ENCODE measurements at regions not wholly inside any gene's neighbourhood (a gene's known extent, or its start where the extent isn't known, plus 50 kb on each side); places are given as distances from the start of the nearest gene placed in this dataset.

DNA sequence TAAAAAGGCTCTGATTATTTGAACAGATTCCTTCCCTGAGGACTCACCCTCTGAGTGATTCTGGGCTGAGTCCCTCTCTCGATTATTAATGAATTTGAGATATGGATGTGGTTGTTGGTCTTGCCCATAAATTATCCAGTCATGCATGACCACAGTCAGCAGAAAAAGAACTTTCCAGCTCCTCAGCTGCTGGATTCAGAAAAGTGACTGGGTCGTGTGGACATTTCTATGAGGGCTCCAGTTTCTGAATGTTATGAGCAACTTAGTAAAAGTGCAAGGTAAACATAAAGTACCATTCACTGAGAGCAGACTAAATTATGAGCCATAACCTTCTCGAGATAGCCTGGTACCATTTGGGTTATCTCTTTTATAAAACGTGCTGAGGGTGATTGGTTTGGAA, 100.1 kb upstream of the CLDN10 start (continued):
- TF ChIP-seq, protein P1, sequence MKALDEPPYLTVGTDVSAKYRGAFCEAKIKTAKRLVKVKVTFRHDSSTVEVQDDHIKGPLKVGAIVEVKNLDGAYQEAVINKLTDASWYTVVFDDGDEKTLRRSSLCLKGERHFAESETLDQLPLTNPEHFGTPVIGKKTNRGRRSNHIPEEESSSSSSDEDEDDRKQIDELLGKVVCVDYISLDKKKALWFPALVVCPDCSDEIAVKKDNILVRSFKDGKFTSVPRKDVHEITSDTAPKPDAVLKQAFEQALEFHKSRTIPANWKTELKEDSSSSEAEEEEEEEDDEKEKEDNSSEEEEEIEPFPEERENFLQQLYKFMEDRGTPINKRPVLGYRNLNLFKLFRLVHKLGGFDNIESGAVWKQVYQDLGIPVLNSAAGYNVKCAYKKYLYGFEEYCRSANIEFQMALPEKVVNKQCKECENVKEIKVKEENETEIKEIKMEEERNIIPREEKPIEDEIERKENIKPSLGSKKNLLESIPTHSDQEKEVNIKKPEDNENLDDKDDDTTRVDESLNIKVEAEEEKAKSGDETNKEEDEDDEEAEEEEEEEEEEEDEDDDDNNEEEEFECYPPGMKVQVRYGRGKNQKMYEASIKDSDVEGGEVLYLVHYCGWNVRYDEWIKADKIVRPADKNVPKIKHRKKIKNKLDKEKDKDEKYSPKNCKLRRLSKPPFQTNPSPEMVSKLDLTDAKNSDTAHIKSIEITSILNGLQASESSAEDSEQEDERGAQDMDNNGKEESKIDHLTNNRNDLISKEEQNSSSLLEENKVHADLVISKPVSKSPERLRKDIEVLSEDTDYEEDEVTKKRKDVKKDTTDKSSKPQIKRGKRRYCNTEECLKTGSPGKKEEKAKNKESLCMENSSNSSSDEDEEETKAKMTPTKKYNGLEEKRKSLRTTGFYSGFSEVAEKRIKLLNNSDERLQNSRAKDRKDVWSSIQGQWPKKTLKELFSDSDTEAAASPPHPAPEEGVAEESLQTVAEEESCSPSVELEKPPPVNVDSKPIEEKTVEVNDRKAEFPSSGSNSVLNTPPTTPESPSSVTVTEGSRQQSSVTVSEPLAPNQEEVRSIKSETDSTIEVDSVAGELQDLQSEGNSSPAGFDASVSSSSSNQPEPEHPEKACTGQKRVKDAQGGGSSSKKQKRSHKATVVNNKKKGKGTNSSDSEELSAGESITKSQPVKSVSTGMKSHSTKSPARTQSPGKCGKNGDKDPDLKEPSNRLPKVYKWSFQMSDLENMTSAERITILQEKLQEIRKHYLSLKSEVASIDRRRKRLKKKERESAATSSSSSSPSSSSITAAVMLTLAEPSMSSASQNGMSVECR (CRISPR knock-in tag; IDR thresholded peaks at IDR 0.05; ENCODE audit: borderline replicate concordance), result no peak

DNA sequence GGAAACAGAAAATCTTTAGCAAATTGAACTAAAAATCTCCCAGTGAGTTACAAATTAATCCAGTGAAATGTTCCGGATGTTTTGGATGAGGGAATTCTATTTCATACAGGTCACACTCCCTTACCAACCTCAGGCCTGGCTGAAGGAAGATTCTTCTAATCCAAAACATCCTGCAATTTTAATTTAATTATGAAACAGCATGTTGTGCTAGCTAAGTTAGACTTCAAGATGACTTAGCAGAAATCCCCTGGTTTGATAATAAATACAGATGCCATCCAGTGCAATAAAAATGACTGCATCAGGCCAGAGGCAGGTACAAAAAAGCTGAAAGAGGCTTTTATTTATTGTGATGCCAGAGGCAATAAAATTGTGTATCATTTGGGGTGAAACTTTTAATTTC, 96.7 kb upstream of the CLDN10 start:
- Mint-ChIP-seq H3K4me1 (0 out of 2 replicates have a peak, but pooled peaks cover 5% of the 10 kb centered on the region), H3K4me3 (no peak overlapping the region), H3K36me3 (peaks cover 26% of the 10 kb centered on the region), H3K27ac (no peak overlapping the region), H3K9me3 (peaks cover 30% of the 10 kb centered on the region), H3K27me3 (ENCODE audit: low read depth) (no peaks in the 10 kb centered on the region; the same call in 1 of the 2 replicates)
- DNase-seq (ENCODE audit: low spot score), result no peak
- ChIA-PET POLR2A (no interaction called here), CTCF (no interaction called here)
- ATAC-seq, result no peak
- TF ChIP-seq NR1H2 (CRISPR knock-in tag; IDR thresholded peaks at IDR 0.05), result no peak
- no peak for TF ChIP-seq FOXP1 (CRISPR knock-in tag; IDR thresholded peaks at IDR 0.05; ENCODE audit: borderline replicate concordance)
- TF ChIP-seq, protein P2, sequence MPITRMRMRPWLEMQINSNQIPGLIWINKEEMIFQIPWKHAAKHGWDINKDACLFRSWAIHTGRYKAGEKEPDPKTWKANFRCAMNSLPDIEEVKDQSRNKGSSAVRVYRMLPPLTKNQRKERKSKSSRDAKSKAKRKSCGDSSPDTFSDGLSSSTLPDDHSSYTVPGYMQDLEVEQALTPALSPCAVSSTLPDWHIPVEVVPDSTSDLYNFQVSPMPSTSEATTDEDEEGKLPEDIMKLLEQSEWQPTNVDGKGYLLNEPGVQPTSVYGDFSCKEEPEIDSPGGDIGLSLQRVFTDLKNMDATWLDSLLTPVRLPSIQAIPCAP (CRISPR knock-in tag; IDR thresholded peaks at IDR 0.05), result no peak
- TF ChIP-seq TP53 (CRISPR knock-in tag; IDR thresholded peaks at IDR 0.05), result no peak
- TF ChIP-seq SMAD4 (CRISPR knock-in tag; IDR thresholded peaks at IDR 0.05), result no peak
- no peak for TF ChIP-seq FOXP4 (CRISPR knock-in tag; IDR thresholded peaks at IDR 0.05)
- no peak for TF ChIP-seq SP1 (CRISPR knock-in tag; conservative IDR thresholded peaks at IDR 0.05)
- no peak for TF ChIP-seq CREM (CRISPR knock-in tag; IDR thresholded peaks at IDR 0.05)
- TF ChIP-seq ETV6 (CRISPR knock-in tag; IDR thresholded peaks at IDR 0.05), result no peak
- TF ChIP-seq ELF4 (CRISPR knock-in tag; IDR thresholded peaks at IDR 0.05; ENCODE audit: low read depth), result no peak
- no peak for TF ChIP-seq JUN (CRISPR knock-in tag; IDR thresholded peaks at IDR 0.05)
- TF ChIP-seq, protein P3, sequence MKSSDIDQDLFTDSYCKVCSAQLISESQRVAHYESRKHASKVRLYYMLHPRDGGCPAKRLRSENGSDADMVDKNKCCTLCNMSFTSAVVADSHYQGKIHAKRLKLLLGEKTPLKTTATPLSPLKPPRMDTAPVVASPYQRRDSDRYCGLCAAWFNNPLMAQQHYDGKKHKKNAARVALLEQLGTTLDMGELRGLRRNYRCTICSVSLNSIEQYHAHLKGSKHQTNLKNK (CRISPR knock-in tag; IDR thresholded peaks at IDR 0.05), result no peak
- no peak for TF ChIP-seq ZNF263 (CRISPR knock-in tag; IDR thresholded peaks at IDR 0.05; ENCODE audit: low read depth)
- TF ChIP-seq, protein P4, sequence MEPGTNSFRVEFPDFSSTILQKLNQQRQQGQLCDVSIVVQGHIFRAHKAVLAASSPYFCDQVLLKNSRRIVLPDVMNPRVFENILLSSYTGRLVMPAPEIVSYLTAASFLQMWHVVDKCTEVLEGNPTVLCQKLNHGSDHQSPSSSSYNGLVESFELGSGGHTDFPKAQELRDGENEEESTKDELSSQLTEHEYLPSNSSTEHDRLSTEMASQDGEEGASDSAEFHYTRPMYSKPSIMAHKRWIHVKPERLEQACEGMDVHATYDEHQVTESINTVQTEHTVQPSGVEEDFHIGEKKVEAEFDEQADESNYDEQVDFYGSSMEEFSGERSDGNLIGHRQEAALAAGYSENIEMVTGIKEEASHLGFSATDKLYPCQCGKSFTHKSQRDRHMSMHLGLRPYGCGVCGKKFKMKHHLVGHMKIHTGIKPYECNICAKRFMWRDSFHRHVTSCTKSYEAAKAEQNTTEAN (CRISPR knock-in tag; IDR thresholded peaks at IDR 0.05), result no peak

DNA sequence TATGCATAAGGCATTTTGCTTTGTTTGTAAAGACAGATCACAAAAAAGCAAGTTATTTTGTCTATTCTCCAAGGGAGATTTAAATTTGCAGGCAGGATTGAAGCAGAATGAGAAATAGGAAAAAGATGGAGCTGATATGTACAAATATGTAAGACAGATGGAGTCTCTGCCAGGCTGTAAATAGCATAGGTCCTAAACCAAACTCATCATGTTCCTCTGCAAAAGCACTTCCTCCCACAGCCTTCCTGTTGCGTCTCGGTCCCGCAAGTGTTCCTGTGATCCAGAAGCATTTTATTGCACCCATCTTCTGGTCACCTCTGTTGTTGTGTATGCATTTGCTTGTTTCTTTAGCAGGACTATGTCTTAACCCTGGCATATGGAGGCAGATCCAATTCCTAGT, 95.7 kb upstream of the CLDN10 start:
- Mint-ChIP-seq H3K27ac (no peak overlapping the region), H3K9me3 (peaks cover 36% of the 10 kb centered on the region), H3K36me3 (peaks cover 26% of the 10 kb centered on the region), H3K27me3 (ENCODE audit: low read depth) (no peaks in the 10 kb centered on the region; the same call in 1 of the 2 replicates), H3K4me3 (no peak overlapping the region), H3K4me1 (0 out of 2 replicates have a peak, but pooled peaks cover 5% of the 10 kb centered on the region)
- ChIA-PET POLR2A (no interaction called here), CTCF (no interaction called here)
- DNase-seq (ENCODE audit: low spot score) (no peak), ATAC-seq (no peak)
- TF ChIP-seq MAX (CRISPR knock-in tag; IDR thresholded peaks at IDR 0.05) (no peak), E2F5 (CRISPR knock-in tag; IDR thresholded peaks at IDR 0.05) (no peak), ATF3 (CRISPR knock-in tag; conservative IDR thresholded peaks at IDR 0.05) (no peak)
- TF ChIP-seq, protein P5, sequence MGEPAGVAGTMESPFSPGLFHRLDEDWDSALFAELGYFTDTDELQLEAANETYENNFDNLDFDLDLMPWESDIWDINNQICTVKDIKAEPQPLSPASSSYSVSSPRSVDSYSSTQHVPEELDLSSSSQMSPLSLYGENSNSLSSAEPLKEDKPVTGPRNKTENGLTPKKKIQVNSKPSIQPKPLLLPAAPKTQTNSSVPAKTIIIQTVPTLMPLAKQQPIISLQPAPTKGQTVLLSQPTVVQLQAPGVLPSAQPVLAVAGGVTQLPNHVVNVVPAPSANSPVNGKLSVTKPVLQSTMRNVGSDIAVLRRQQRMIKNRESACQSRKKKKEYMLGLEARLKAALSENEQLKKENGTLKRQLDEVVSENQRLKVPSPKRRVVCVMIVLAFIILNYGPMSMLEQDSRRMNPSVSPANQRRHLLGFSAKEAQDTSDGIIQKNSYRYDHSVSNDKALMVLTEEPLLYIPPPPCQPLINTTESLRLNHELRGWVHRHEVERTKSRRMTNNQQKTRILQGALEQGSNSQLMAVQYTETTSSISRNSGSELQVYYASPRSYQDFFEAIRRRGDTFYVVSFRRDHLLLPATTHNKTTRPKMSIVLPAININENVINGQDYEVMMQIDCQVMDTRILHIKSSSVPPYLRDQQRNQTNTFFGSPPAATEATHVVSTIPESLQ (CRISPR knock-in tag; IDR thresholded peaks at IDR 0.05), result no peak
- TF ChIP-seq, protein P6, sequence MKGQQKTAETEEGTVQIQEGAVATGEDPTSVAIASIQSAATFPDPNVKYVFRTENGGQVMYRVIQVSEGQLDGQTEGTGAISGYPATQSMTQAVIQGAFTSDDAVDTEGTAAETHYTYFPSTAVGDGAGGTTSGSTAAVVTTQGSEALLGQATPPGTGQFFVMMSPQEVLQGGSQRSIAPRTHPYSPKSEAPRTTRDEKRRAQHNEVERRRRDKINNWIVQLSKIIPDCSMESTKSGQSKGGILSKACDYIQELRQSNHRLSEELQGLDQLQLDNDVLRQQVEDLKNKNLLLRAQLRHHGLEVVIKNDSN (CRISPR knock-in tag; IDR thresholded peaks at IDR 0.05), result no peak
